HEK293T (cell line): ENCODE measurements at regions not wholly inside any gene's neighbourhood (a gene's known extent, or its start where the extent isn't known, plus 50 kb on each side); places are given as distances from the start of the nearest gene placed in this dataset.
"Not testable (repeated sequence)": the region's sequence is repeated elsewhere in the genome, so short reads cannot be mapped to it uniquely, and the experiment has no call there.

Experiments
- CTCF ChIA-PET: fragments of 350-600 bp; formaldehyde crosslinking; extraction: SDS; loops from one replicate; lab custom pipeline; 2021; ENCODE audit warnings: antibody characterized with exemption, inconsistent platforms; lab: Yijun Ruan, JAX
- POLR2A ChIA-PET: fragments of 350-600 bp; formaldehyde crosslinking; extraction: SDS; loops from one replicate; lab custom pipeline; 2020; ENCODE audit warnings: antibody characterized with exemption, inconsistent platforms; lab: Yijun Ruan, JAX
- DNase-seq: peaks from one replicate; pipeline ENCODE4 v3.0.0; 2012; ENCODE audit warnings: mixed read lengths; ENCODE audit errors: extremely low spot score
- L3MBTL2 ChIP-seq: fragments of 450-650 bp; conservative IDR thresholded peaks from 2 replicates; pipeline ENCODE4 v1.6.1; 2016; ENCODE audit warnings: mild to moderate bottlenecking
- PKNOX1 ChIP-seq: fragments of 450-650 bp; IDR thresholded peaks from 2 replicates; pipeline ENCODE4 v1.6.1; 2016

- CTCF ChIA-PET, DNase-seq, POLR2A ChIA-PET: not testable (repeated sequence)
Measured at GRCh38 chr1:83218036-83218716, 780.8 kb downstream of the TTLL7 start.

- DNase-seq, POLR2A ChIA-PET, CTCF ChIA-PET: not testable (repeated sequence)
Measured at GRCh38 chr1:83214317-83214716, 784.6 kb downstream of the TTLL7 start.

GRCh38 chr1:83213648-83214047 is 785.3 kb downstream of the TTLL7 start:
- CTCF ChIA-PET, DNase-seq, POLR2A ChIA-PET: not testable (repeated sequence)

- POLR2A ChIA-PET, DNase-seq, CTCF ChIA-PET: not testable (repeated sequence)
Measured at GRCh38 chr1:83212033-83212432, 786.9 kb downstream of the TTLL7 start.

- DNase-seq, POLR2A ChIA-PET, CTCF ChIA-PET: not testable (repeated sequence)
Measured at GRCh38 chr1:83208540-83208939, 790.4 kb downstream of the TTLL7 start.

- CTCF ChIA-PET, POLR2A ChIA-PET, DNase-seq: not testable (repeated sequence)
Measured at GRCh38 chr1:83194610-83195009, 804.3 kb downstream of the TTLL7 start.

- CTCF ChIA-PET, DNase-seq, POLR2A ChIA-PET: not testable (repeated sequence)
- TF ChIP-seq L3MBTL2 (peak; percentile 88), PKNOX1 (peak; percentile 30; the same call in 1 of the 2 replicates)
Measured at GRCh38 chr1:83182033-83182728, 816.8 kb downstream of the TTLL7 start.

GRCh38 chr1:83180621-83181020 is 818.3 kb downstream of the TTLL7 start:
- DNase-seq, POLR2A ChIA-PET, CTCF ChIA-PET: not testable (repeated sequence)

- POLR2A ChIA-PET, CTCF ChIA-PET, DNase-seq: not testable (repeated sequence)
Measured at GRCh38 chr1:83167634-83168033, 831.3 kb downstream of the TTLL7 start.

- DNase-seq, POLR2A ChIA-PET, CTCF ChIA-PET: not testable (repeated sequence)
Measured at GRCh38 chr1:83163879-83164475, 835.0 kb downstream of the TTLL7 start.

GRCh38 chr1:83158924-83159323 is 840.0 kb downstream of the TTLL7 start:
- DNase-seq, POLR2A ChIA-PET: not testable (repeated sequence)

GRCh38 chr1:83154306-83154705 is 844.6 kb downstream of the TTLL7 start:
- CTCF ChIA-PET, POLR2A ChIA-PET, DNase-seq: not testable (repeated sequence)

More at GRCh38 chr1:83158924-83159323, 840.0 kb downstream of the TTLL7 start:
- CTCF ChIA-PET, result not testable (repeated sequence)

GRCh38 chr1:83151167-83151898 is 847.6 kb downstream of the TTLL7 start:
- CTCF ChIA-PET, DNase-seq, POLR2A ChIA-PET: not testable (repeated sequence)

GRCh38 chr1:83150479-83150878 is 848.5 kb downstream of the TTLL7 start:
- POLR2A ChIA-PET, DNase-seq, CTCF ChIA-PET: not testable (repeated sequence)

- POLR2A ChIA-PET, CTCF ChIA-PET, DNase-seq: not testable (repeated sequence)
Measured at GRCh38 chr1:83145820-83146219, 853.1 kb downstream of the TTLL7 start.

- CTCF ChIA-PET, POLR2A ChIA-PET, DNase-seq: not testable (repeated sequence)
Measured at GRCh38 chr1:83142802-83143201, 856.1 kb downstream of the TTLL7 start.

GRCh38 chr1:83135524-83136157 is 863.3 kb downstream of the TTLL7 start:
- DNase-seq, POLR2A ChIA-PET, CTCF ChIA-PET: not testable (repeated sequence)
